Fibroblast of lung (primary cell): ENCODE measurements at regions not wholly inside any gene's neighbourhood (a gene's known extent, or its start where the extent isn't known, plus 50 kb on each side); places are given as distances from the start of the nearest gene placed in this dataset.

Source experiments
- DNase-seq, 2 donors: peaks; one replicate each; pipeline versions ENCODE4 v3.0.0 to v3.0.0-alpha.2; 2010; ENCODE audit warnings: low read depth in 2 of 2
- H2AFZ ChIP-seq: 2 replicates; pipeline ENCODE4 v1.5.1; 2012; ENCODE audit warnings: low read length, control low read depth, inconsistent platforms
- H3K27ac ChIP-seq: 2 replicates; pipeline ENCODE4 v1.5.1; 2011; ENCODE audit warnings: low read length, control low read depth; ENCODE audit not compliant: insufficient read depth
- H3K27me3 ChIP-seq: 2 replicates; pipeline ENCODE4 v1.5.1; 2011; ENCODE audit warnings: mild to moderate bottlenecking, low read length; ENCODE audit not compliant: control insufficient read depth, insufficient read depth
- H3K36me3 ChIP-seq: 2 replicates; pipeline ENCODE4 v1.5.1; 2011; ENCODE audit warnings: low read length; ENCODE audit not compliant: control insufficient read depth, insufficient read depth
- H3K4me1 ChIP-seq: 2 replicates; pipeline ENCODE4 v1.5.1; 2011; ENCODE audit warnings: low read length; ENCODE audit not compliant: control insufficient read depth, insufficient read depth; ENCODE audit errors: extremely low read depth
- H3K4me2 ChIP-seq: 2 replicates; pipeline ENCODE4 v1.5.1; 2011; ENCODE audit warnings: low read length, control low read depth; ENCODE audit not compliant: insufficient read depth; ENCODE audit errors: extremely low read depth
- H3K4me3 ChIP-seq, 4 experiments: fragments of 200-600 bp in 1 of 4; sonication (generic) in 1 of 4; replicated peaks in 1 of 4; 2 replicates each; pipeline ENCODE4 v1.5.1; 2011 to 2016; ENCODE audit warnings: low read length in 4 of 4, low read depth in 3 of 4, mild to moderate bottlenecking in 3 of 4, control low read depth in 2 of 4, inconsistent platforms in 1 of 4, mixed read lengths in 1 of 4; ENCODE audit not compliant: insufficient read depth in 1 of 4; ENCODE audit errors: control extremely low read depth in 1 of 4
- H3K79me2 ChIP-seq: 2 replicates; pipeline ENCODE4 v1.5.1; 2012; ENCODE audit warnings: mild to moderate bottlenecking, low read length, inconsistent platforms; ENCODE audit not compliant: control insufficient read depth, insufficient read depth
- H3K9ac ChIP-seq: 2 replicates; pipeline ENCODE4 v1.5.1; 2011; ENCODE audit warnings: mild to moderate bottlenecking, low read length, control low read depth; ENCODE audit not compliant: insufficient read depth
- H3K9me3 ChIP-seq: 2 replicates; pipeline ENCODE4 v1.5.1; 2012; ENCODE audit warnings: low read depth, low read length; ENCODE audit not compliant: control insufficient read depth, insufficient read depth
- H4K20me1 ChIP-seq: 2 replicates; pipeline ENCODE4 v1.5.1; 2011; ENCODE audit warnings: low read length; ENCODE audit not compliant: control insufficient read depth, insufficient read depth; ENCODE audit errors: extremely low read depth
- CTCF ChIP-seq, 2 donors: IDR thresholded peaks in 1 of 2; conservative IDR thresholded peaks in 1 of 2; 1 replicate in 1 of 2; 2 replicates in 1 of 2; pipeline ENCODE4 v1.5.1; 2011 to 2012; ENCODE audit warnings: low read length in 2 of 2, control low read depth in 1 of 2, inconsistent platforms in 1 of 2, low read depth in 1 of 2, mild to moderate bottlenecking in 1 of 2
- EZH2 ChIP-seq: IDR thresholded peaks from 2 replicates; pipeline ENCODE4 v1.5.1; 2012; ENCODE audit warnings: low read length, control low read depth, mild to moderate bottlenecking; ENCODE audit errors: missing control alignments

DNA sequence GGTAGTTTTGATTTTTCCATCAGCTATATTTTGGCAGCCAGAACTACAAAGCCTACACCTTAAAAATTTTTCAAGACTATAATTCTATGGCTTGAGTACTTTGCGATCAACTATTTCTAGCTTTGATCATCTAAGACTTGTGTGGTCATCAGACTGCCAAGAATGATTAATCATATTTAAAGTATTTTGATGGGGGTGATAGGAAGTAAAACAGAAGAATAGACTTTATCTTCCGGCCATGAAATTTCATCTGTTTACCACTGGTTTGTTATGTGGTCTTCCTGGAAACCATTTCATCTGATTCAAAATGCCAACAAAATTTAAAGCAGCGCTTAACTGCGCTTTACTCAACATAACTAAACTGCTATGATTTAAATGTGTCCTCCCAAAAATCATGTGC, 706.8 kb downstream of the TRHDE start:
- Histone ChIP-seq H3K4me1 (no peaks in the 10 kb centered on the region), H3K27ac (no peak overlapping the region), H3K79me2 (no peaks in the 10 kb centered on the region), H3K4me2 (no peak overlapping the region), H3K36me3 (no peaks in the 10 kb centered on the region), H4K20me1 (no peaks in the 10 kb centered on the region), H2AFZ (no peak overlapping the region), H3K4me3 (no peak overlapping the region), H3K9ac (no peak overlapping the region), H3K9me3 (no peaks in the 10 kb centered on the region), H3K27me3 (no peaks in the 10 kb centered on the region)
- TF ChIP-seq EZH2, result no peak
- TF ChIP-seq CTCF (conservative IDR thresholded peaks at IDR 0.05 in 1 of 2, IDR thresholded peaks at IDR 0.05 in 1 of 2; ENCODE audit: low read depth in 1 of 2, low read length in 2 of 2), result no peak
- no peak for DNase-seq

DNA sequence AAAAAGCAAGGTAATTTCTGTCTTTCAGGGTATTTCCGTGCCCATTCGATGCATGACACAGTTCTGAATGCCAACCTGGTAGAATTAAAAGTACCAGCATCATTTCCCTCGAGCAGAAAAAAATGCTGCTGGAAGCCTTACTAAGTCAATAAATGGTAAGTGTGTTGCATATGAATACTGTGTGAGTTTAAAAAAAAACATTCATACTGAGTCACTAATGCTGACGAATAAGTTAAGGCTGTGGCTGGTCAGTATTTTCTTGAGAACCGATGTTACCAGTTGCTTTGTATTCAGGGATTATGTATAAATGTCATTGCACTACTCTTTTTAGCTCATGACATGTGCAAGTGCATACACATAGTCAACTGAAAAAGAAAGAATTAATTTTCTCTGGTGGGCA, 710.2 kb downstream of the TRHDE start:
- Histone ChIP-seq H3K79me2 (no peaks in the 10 kb centered on the region), H3K4me1 (no peaks in the 10 kb centered on the region), H3K4me2 (no peak overlapping the region), H3K27ac (no peak overlapping the region), H2AFZ (no peak overlapping the region), H3K36me3 (no peaks in the 10 kb centered on the region), H3K9ac (no peak overlapping the region), H3K27me3 (no peaks in the 10 kb centered on the region), H4K20me1 (no peaks in the 10 kb centered on the region), H3K4me3 (no peak overlapping the region), H3K9me3 (no peaks in the 10 kb centered on the region)
- TF ChIP-seq CTCF (conservative IDR thresholded peaks at IDR 0.05 in 1 of 2, IDR thresholded peaks at IDR 0.05 in 1 of 2; ENCODE audit: low read depth in 1 of 2, low read length in 2 of 2), result no peak
- no peak for TF ChIP-seq EZH2
- peak in 1 of 2 donors; percentile 1 for DNase-seq

DNA sequence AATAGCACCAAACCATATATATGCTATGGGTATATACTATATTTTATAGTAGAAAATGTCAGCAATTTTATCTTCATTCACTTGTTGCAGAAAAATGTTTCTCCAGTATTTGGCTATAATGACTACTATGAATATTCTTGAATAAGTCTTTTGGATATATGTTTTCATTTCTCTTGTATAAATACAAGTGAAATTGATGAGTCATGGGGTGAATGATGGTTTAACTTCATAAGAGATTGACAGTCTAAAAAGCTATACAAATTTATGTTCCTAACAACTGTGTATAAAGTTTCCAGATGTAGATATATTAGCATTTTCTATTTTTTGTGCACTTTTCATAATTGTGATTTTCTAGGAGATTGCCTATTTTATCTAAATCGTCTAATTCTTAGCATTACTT, 714.8 kb downstream of the TRHDE start:
- Histone ChIP-seq H3K4me1 (no peaks in the 10 kb centered on the region), H3K79me2 (no peaks in the 10 kb centered on the region), H2AFZ (no peak overlapping the region), H3K9ac (no peak overlapping the region), H3K27ac (no peak overlapping the region), H3K4me2 (no peak overlapping the region), H4K20me1 (no peaks in the 10 kb centered on the region), H3K4me3 (no peak overlapping the region), H3K36me3 (no peaks in the 10 kb centered on the region), H3K9me3 (no peaks in the 10 kb centered on the region), H3K27me3 (no peaks in the 10 kb centered on the region)
- TF ChIP-seq EZH2 (no peak), CTCF (conservative IDR thresholded peaks at IDR 0.05 in 1 of 2, IDR thresholded peaks at IDR 0.05 in 1 of 2; ENCODE audit: low read depth in 1 of 2, low read length in 2 of 2) (no peak)
- no peak for DNase-seq
